GM10248 (cell line): ENCODE measurements at regions not wholly inside any gene's neighbourhood (a gene's known extent, or its start where the extent isn't known, plus 50 kb on each side); places are given as distances from the start of the nearest gene placed in this dataset.

Experiments used
- CTCF ChIA-PET: fragments of 300-600 bp; sonication (Branson Sonifier 250); formaldehyde crosslinking; extraction: SDS; loops from one replicate; lab custom pipeline; 2021; ENCODE audit warnings: antibody characterized with exemption; lab: Yijun Ruan, JAX
- POLR2A ChIA-PET: fragments of 350-650 bp; sonication (Branson Sonifier 250); formaldehyde crosslinking; extraction: SDS; loops from one replicate; lab custom pipeline; 2020; ENCODE audit warnings: antibody characterized with exemption; lab: Yijun Ruan, JAX
- DNase-seq: peaks from one replicate; pipeline ENCODE4 v3.0.0; 2012; ENCODE audit errors: extremely low spot score
- CTCF ChIP-seq: IDR thresholded peaks from 2 replicates; pipeline ENCODE4 v1.5.1; 2012; ENCODE audit warnings: mild to moderate bottlenecking, low read depth; ENCODE audit errors: extremely low read depth, missing control alignments, control extremely low read depth

- CTCF ChIA-PET: interaction anchor here (0.7 to 1.8 kb wide), 4 partner anchors 9 to 112 kb away, joined by 3 to 5 read pairs (median 3); no protein-coding TSS in a partner anchor
- no peak for DNase-seq
These were observed 1050.0 kb upstream of the INTU start for GRCh38 chr4:126582737-126583136.

GRCh38 chr4:126583509-126583908 lies 1049.2 kb upstream of the INTU start:
- no peak for TF ChIP-seq CTCF
- ChIA-PET POLR2A (no interaction called here), CTCF (interaction anchor here (0.9 to 1.8 kb wide), 4 partner anchors 8 to 1270 kb away, joined by 3 to 5 read pairs (median 3); no protein-coding TSS in a partner anchor)
- DNase-seq: no peak

More at GRCh38 chr4:126582737-126583136, 1050.0 kb upstream of the INTU start:
- TF ChIP-seq CTCF: no peak
- POLR2A ChIA-PET: no interaction called here

GRCh38 chr4:126591583-126591982 lies 1041.2 kb upstream of the INTU start:
- no peak for TF ChIP-seq CTCF
- CTCF ChIA-PET: interaction anchor here (1.2 to 2.1 kb wide), 2 partner anchors 9 to 12 kb away, joined by 5 to 7 read pairs; no protein-coding TSS in a partner anchor
- no peak for DNase-seq
- POLR2A ChIA-PET: no interaction called here

GRCh38 chr4:126592088-126592487 lies 1040.7 kb upstream of the INTU start:
- ChIA-PET POLR2A (no interaction called here), CTCF (interaction anchor here (1.2 kb wide), 1 partner anchor 9 kb away, joined by 5 read pairs; no protein-coding TSS in a partner anchor)
- TF ChIP-seq CTCF: no peak
- no peak for DNase-seq

- CTCF ChIA-PET: no interaction called here
- TF ChIP-seq CTCF: no peak
- no peak for DNase-seq
- POLR2A ChIA-PET: no interaction called here
These were observed 1039.1 kb upstream of the INTU start for GRCh38 chr4:126593626-126594025.

- DNase-seq: no peak
- no peak for TF ChIP-seq CTCF
- ChIA-PET CTCF (no interaction called here), POLR2A (no interaction called here)
These were observed 1037.1 kb upstream of the INTU start for GRCh38 chr4:126595643-126596042.
